ENCODE measurements at regions not wholly inside any gene's neighbourhood (a gene's known extent, or its start where the extent isn't known, plus 50 kb on each side); places are given as distances from the start of the nearest gene placed in this dataset.
A peak's percentile ranks its signal among the peaks of the same experiment; 100 is the strongest.

DNA sequence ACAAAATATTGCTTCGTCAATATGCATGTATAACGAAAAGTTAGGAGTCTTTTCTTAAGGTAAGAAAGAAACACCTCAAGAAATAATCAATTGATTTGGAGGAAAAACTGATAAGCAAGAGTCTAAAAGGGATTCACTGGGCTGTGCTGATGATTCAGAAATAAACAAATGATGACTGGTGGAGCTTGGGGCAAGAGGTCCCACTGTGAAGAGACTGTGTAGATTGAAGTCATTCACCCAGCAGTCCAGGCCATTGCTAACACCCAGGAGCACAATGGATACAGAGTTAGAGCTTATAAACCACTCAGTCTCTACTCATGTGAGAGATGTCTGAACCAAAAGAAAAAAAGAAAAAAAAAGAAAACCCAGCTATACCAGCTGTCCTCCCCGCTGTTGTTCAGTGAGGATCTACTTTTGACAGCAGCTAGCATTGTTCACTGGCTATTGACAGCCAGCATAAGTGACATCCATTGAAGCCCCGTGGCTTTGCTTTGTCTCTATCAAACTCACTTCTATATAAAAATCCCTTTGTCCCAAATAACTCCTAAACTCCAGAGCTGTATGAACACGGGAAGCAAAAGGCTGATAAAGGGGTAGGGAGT, 255.5 kb downstream of the KCTD12 start:
- Histone ChIP-seq H3K36me3 (ENCODE audit: control insufficient read depth, insufficient read depth, low read length) (no peaks in the 10 kb centered on the region), H3K27me3 (ENCODE audit: control insufficient read depth, insufficient read depth, low read length) (no peaks in the 10 kb centered on the region), H3K4me3 (ENCODE audit: low read depth, low read length) (no peak overlapping the region)
- DNase-seq (ENCODE audit: low read depth) (no peak), FAIRE-seq (no peak)
- TF ChIP-seq, protein P1, sequence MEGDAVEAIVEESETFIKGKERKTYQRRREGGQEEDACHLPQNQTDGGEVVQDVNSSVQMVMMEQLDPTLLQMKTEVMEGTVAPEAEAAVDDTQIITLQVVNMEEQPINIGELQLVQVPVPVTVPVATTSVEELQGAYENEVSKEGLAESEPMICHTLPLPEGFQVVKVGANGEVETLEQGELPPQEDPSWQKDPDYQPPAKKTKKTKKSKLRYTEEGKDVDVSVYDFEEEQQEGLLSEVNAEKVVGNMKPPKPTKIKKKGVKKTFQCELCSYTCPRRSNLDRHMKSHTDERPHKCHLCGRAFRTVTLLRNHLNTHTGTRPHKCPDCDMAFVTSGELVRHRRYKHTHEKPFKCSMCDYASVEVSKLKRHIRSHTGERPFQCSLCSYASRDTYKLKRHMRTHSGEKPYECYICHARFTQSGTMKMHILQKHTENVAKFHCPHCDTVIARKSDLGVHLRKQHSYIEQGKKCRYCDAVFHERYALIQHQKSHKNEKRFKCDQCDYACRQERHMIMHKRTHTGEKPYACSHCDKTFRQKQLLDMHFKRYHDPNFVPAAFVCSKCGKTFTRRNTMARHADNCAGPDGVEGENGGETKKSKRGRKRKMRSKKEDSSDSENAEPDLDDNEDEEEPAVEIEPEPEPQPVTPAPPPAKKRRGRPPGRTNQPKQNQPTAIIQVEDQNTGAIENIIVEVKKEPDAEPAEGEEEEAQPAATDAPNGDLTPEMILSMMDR (IDR thresholded peaks at IDR 0.05; ENCODE audit: insufficient read depth, low read length, severe bottlenecking): no peak

DNA sequence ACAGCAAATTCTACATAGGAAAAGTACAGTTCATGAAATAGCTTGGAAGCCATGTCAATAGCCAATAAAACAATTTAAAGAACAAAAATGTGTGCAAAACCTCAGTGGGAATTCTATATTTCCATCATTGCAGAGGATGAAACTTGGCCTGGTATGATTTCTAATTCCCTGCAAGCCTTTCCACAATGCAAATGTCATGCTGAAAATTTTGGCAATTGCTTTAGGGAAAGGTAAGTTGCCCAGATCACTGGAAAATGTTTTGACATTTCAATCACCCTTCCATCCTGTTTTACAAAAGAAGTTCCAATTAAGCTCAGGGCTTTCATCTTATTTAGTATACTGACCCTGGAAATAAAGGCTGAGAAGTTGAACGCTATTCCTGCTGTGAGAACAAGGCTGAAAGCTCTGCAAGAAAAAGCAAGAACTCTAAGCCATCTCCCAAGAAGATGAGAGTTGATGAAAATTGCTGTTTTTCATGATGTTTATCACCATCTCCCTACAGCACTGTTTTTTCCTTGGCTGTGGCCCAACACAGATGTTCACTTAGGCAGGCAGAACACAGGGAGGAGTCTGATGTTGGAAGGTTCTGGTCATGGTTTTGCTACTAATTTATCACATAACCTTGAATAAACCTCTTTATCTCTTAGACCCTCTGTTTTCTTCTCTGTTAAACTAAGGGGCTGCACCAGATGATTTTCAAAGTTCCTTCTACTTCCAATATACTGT, 263.7 kb downstream of the KCTD12 start:
- TF ChIP-seq, protein P1 (IDR thresholded peaks at IDR 0.05; ENCODE audit: insufficient read depth, low read length, severe bottlenecking): no peak
- H3K36me3 ChIP-seq (ENCODE audit: control insufficient read depth, insufficient read depth, low read length): no peaks in the 10 kb centered on the region
- FAIRE-seq: no peak
- H3K4me3 ChIP-seq (ENCODE audit: low read depth, low read length): no peak overlapping the region
- DNase-seq (ENCODE audit: low read depth): no peak
- no peaks in the 10 kb centered on the region for H3K27me3 ChIP-seq (ENCODE audit: control insufficient read depth, insufficient read depth, low read length)

DNA sequence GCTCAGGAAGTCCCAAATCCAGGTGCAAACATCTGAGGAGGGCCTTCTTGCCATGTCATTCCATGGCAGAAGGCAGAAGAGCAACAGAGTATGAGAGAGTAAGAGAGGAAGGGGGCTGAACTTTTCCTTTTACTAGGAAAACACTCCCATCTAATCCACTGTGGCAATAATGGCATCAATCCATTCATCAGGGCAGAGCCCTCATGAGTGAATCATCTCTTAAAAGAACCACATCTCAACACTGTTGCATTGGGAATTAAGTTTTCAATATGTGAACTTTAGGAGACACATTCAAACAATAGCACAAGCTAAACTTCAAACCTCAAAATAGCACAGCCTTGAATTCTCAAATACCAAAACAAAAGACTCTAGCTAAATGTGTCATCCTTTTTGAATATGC, 264.5 kb downstream of the KCTD12 start:
- FAIRE-seq (no peak), DNase-seq (ENCODE audit: low read depth) (no peak)
- Histone ChIP-seq H3K27me3 (ENCODE audit: control insufficient read depth, insufficient read depth, low read length) (no peaks in the 10 kb centered on the region), H3K36me3 (ENCODE audit: control insufficient read depth, insufficient read depth, low read length) (no peaks in the 10 kb centered on the region), H3K4me3 (ENCODE audit: low read depth, low read length) (no peak overlapping the region)
- TF ChIP-seq, protein P1 (IDR thresholded peaks at IDR 0.05; ENCODE audit: insufficient read depth, low read length, severe bottlenecking): no peak

DNA sequence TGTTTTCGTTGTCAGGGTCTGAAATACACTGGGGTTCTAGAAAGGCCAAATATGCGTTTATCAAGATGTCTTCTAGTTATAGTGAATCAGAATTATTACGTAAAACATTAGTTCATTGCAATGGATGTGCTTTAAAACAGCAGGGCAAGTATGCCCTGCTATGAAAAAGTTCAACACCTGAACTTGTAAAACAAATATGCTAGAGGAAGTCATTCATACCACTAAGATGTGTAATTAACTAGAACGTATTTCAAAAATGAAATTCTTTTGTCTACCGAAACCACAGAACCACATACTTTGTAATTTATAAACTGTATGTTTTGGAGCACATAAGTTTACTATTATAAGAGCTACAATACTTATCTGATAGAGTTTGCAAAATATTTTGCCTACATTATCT, 266.2 kb downstream of the KCTD12 start:
- peak; percentile 82 for DNase-seq (ENCODE audit: low read depth)
- Histone ChIP-seq H3K36me3 (ENCODE audit: control insufficient read depth, insufficient read depth, low read length) (no peaks in the 10 kb centered on the region), H3K27me3 (ENCODE audit: control insufficient read depth, insufficient read depth, low read length) (no peaks in the 10 kb centered on the region), H3K4me3 (ENCODE audit: low read depth, low read length) (no peak overlapping the region)
- no peak for FAIRE-seq
- TF ChIP-seq, protein P1 (IDR thresholded peaks at IDR 0.05; ENCODE audit: insufficient read depth, low read length, severe bottlenecking): no peak

DNA sequence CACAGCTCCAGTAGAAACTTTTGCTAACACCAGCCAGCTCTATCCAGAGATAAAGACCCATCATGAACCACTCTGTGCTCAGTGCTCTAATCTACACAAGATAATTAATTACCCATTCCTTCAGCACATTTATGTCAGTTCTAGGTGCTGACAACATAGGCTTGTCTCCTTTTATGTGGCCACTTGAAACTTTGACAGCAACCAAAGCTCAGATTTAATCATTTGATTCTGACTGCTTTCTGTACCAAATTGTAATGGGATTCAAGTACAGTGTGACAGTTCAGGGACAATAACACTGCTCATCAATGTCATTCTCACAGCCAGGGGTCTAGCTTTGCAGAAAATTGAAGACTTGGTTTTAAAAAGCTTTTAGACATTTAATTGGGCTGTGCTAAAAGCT, 266.6 kb downstream of the KCTD12 start:
- FAIRE-seq: no peak
- no peak for DNase-seq (ENCODE audit: low read depth)

More for the DNA sequence above, 266.6 kb downstream of the KCTD12 start:
- TF ChIP-seq, protein P1 (IDR thresholded peaks at IDR 0.05; ENCODE audit: insufficient read depth, low read length, severe bottlenecking): no peak
- Histone ChIP-seq H3K27me3 (ENCODE audit: control insufficient read depth, insufficient read depth, low read length) (no peaks in the 10 kb centered on the region), H3K36me3 (ENCODE audit: control insufficient read depth, insufficient read depth, low read length) (no peaks in the 10 kb centered on the region), H3K4me3 (ENCODE audit: low read depth, low read length) (no peak overlapping the region)

All from bronchial epithelial cell (primary cell).